ENCODE measurements at regions not wholly inside any gene's neighbourhood (a gene's known extent, or its start where the extent isn't known, plus 50 kb on each side); places are given as distances from the start of the nearest gene placed in this dataset.

DNA sequence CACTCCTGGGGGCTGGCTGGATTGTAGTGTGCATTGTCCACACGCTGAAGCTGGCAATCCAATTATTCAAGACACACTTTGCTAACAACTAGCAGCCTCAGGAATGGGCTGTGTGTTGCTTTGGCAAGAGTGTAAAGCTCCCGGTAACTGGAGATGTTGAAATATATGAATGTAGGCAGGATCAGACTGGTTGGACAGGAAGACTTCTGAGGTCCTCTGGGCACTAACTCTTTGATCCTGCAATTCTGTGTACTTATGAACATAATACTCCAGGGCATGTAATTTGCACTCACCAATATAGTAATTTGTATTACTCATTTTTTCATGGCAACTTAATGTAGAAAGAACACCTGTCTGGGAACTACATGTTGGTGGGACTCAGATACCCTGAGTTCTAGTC lies 106.7 kb upstream of the SLC28A3 start:
- intact Hi-C loops (cut with micrococcal nuclease): no loop called here

DNA sequence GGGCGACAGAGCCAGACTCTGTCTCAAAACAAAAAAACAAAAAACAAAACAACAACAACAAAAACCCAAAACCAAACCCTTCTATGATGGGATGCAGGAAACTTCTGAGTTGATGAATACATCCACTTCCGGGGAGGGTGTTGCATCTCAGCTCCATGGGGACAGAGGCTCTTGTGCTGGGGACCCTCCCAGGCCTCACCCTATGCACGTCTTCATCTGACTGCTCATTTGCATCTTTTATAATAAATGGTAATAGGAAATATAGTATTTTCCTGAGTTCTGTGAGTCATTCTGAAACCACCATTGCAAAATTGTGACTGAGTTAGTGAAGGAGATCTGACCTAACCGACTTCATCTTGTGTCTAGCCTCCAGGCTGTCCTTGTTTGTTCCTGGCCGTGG lies 109.5 kb upstream of the SLC28A3 start:
- intact Hi-C loops (cut with micrococcal nuclease): no loop called here

DNA sequence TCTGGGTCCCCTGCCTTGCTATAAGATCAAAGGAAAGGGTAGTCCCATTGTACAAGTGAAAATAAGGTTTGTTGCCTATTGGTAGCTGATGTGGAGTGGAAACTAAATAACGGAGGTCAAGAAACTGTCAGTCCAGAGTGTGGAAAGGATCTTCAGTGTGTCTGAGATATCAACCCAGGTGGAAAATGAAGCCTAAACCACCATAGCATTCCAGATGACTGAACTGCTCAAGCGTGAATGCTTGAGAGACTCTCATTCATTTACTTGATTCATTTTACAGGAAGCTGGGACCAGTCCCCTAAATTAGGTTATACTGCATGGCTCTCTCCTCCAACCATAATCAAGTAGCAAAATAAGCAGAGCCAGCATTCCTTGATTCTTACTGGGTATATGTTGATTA lies 116.0 kb upstream of the SLC28A3 start:
- intact Hi-C loops (cut with micrococcal nuclease): no loop called here

DNA sequence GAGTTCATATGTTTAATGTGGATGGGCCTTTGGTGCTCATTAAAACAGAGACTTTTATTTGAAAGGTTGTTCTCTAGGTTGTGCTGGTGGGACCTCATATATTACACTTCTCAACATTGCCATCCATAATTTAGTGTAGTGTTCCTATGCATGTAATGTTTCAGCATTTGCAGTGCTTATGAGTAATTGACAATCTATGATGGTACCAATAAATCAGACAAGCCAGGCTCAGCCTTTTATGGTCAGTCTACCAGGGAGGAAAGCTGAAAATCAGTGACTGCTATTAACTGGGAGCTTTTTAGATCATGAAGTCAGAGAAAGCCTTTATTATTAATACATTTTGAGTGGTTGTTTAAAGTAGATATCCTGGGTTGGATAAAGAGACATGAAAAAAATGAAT lies 120.1 kb upstream of the SLC28A3 start:
- intact Hi-C loops (cut with micrococcal nuclease): no loop called here

DNA sequence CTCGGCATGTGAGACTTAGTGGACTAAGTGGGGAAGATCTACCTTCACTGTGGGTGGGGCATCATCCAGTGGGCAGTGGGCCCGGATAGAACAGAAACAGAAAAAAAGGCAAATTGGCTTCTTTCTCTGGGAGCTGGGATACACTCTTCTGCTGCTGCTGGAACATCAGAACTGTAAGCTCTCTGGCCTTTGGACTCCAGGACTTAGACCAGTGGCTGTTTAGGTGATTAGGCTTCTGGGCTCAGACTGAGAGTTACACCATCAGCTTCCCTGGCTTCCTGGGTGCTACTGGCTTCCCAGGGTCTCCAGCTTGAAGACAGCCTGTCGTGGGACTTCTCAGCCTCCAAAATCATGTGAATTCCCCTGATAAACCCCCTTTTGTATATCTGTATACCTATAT lies 122.7 kb upstream of the SLC28A3 start:
- intact Hi-C loops (cut with micrococcal nuclease): no loop called here

DNA sequence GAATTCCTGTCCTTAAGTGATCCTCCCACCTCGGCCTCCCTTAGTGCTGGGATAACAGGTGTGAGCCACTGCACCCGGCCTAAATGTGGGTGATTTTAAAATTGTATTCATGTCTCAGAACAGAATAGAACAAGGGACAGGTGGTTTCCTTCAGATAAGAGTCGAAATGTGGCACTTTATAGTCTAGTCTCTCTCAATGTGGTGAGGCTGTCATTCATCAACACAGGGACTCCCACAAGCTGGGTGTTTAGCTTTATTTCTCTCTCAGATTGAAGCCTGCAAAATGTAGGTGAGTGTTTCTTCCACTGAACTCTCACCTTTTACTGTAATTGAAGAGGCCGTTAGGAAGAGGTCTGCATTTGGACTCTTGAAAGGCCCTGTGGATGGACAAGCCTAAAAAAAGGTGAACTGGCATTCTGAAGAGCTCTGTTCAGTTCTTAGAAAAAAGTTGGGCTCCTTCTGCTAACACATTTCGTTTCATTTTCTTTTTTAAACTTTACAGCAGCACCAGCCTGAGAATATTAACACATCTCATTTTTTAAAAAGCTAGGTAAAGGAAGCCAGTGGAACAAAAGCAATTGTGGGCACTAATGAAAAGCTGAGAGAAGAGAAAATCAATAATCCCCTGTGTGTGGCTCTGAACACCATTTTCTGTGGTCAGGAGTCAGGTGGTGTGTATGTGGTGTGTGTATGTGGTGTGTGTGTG lies 126.2 kb upstream of the SLC28A3 start:
- intact Hi-C loops (cut with micrococcal nuclease): no loop called here

DNA sequence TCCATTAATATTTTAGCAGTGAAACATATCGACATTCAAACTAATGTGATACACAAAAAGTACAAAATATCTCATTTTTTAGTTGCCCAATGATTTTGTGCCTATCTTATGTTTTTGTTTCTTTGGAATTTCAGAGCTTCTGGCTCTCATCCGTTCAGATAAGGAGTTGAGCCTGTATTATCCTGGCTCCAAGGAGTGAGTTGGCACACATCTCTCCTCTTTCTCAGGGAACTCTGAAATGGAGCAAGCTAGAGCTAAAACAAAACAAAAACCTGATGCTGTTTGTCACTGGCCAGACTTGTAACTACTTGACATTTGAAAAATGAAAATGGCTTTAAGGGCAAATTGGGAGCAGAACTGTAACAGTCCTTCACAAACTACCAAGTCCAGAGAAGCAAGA lies 131.3 kb upstream of the SLC28A3 start:
- intact Hi-C loops (cut with micrococcal nuclease): no loop called here

DNA sequence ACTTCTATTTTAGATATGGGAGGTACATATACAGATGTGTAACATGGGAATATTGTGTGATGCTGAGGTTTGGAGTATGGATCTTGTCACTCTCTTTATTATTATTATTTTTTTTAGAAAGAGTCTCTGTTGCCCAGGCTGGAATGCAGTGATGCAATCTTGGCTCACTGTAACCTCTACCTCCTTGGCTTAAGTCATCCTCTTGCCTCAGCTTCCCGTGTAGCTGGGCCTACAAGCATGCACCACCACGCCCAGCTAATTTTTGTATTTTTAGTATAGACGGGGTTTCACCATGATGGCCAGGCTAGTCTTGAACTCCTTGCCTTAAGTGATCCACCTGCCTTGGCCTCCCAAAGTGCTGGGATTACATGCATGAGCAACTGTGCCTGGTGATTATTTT lies 138.4 kb upstream of the SLC28A3 start:
- intact Hi-C loops (cut with micrococcal nuclease): no loop called here

DNA sequence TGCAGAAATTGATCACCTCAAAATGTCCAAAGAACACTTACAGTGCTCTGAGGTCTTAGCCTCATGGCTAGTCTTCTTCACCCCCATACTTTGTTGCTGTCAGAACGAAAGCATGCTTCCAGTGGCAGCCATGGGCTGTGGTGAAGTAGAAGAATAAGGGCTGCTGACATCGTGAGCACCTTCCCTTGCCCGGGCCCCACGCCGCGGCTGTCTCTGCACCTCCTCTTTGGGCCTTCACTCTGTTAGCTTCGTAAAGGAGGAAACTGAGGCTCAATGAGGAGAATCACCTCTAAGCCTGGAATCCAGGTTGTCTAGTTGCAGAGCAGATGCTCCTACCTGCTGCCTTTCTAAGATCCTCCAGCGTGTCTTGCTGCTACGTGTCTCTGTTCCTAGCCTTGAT lies 139.5 kb upstream of the SLC28A3 start:
- intact Hi-C loops (cut with micrococcal nuclease): no loop called here

DNA sequence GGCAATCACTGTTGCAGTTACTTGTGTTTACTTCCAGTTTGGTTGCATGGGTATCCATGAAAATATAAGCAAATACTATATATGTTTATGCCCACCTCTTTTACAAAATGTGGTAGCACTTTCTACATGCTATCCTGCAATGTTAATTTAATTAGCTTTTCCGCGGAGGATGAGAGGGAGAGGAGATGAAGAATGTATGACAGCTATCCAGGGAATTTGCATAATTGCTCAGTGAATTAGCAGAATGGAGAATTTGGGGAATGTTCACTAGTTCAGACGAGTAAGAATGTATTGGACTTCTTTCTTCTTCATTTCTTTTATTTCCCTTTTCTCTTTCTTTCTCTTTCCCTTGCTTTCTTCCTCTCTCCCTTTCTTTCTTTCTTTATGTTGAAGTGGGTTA lies 140.7 kb upstream of the SLC28A3 start:
- intact Hi-C loops (cut with micrococcal nuclease): no loop called here

DNA sequence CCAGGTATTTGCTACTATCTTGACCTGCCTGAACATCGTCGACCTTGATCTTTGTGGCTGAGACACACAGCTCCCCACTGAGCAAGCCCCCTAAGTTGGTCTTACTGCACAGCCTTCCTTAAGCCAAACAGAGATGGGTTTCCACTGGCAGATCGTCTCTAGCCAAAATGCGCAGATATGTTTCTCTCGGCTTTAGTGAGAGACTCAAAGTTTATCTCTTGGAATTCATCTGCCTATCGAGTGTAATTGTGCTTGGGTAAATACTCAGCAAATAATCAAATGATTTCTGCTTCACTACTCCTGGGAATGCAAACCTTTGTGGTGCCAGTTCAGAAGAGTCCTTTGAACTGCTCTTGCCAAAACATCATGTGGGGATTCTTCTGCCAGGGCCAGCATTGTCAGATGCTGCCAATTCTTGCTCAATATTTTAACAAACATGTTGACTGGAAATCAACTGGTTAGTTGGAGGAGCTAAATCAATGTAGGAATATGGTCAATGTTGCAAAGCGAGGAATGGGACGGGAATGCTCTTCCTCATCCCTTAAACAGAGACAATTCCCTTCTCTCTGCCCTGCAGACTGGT lies 141.2 kb upstream of the SLC28A3 start:
- intact Hi-C loops (cut with micrococcal nuclease): no loop called here

DNA sequence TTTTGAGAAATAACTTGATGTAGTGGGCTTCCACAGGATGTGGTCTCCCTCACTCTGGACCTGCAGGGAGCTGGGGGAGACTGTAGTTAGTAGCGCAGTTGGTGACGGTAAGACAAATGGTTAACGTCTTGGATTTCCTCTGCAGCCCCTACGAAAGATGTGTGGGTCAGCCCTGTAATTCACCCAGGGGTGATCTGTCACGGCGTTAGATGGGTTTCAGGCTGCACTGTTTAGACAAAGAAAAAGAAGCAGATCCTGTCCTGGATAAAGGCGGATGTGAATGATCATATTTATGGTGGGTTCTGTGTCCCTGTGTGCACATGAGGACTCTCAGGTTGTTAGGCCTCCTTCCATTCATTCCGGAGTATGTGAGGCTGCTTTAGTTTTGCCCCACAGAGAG lies 142.0 kb upstream of the SLC28A3 start:
- intact Hi-C loops (cut with micrococcal nuclease): no loop called here

DNA sequence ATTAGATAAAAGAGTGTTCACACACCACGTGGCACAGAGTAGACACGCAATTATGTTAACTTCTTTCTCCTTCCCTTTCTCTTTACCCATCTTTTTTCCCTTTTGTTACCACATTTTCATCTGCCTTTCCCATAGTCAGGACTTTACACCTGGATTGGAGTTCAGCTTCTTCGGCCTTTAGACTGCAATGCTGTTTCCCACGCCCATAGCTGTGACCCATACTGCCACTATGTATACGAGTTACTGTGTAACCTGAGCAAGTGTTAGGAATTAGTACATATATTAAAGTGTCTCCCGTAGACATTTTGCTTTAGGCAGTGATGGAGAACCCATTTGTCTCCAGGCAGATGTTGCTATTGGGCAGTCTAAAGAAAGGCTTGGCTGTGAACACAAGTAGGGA lies 143.6 kb upstream of the SLC28A3 start:
- intact Hi-C loops (cut with micrococcal nuclease): no loop called here

DNA sequence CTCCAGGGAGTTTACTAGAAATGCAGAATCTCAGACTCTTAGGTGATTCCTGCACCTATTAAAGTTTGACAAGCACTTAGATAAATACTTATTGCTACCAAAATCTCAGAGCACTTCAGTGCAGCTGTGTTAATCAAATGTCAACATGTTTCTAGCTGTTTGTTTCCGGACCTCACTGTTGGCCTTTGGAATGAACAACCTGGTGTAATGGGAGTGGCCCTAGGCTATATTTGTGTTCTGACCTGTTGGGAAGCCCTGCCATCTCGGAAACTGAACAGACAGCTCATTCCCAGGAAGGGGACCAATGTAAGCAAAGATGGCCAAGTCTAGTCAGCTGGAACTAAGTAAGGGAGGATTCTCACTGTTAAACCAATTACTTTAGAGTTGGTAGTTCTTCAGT lies 145.0 kb upstream of the SLC28A3 start:
- intact Hi-C loops (cut with micrococcal nuclease): no loop called here

DNA sequence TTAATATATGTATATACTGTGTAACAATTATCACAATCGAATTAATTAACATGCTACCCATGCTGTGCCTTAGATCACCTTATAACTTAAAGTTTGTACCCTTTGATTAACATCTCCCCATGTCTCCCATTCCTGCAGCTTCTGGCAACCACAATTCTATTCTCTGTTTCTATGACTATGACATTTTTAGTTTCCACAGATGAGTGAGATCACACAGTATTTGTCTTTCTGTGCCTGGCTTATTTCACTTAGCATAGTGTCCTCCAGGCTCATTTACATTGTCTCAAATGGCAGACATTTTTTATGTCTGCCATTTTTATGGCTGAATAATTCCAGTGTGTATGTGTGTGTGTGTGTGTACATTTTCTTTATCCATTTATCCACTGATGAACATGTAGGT lies 146.1 kb upstream of the SLC28A3 start:
- intact Hi-C loops (cut with micrococcal nuclease): no loop called here

DNA sequence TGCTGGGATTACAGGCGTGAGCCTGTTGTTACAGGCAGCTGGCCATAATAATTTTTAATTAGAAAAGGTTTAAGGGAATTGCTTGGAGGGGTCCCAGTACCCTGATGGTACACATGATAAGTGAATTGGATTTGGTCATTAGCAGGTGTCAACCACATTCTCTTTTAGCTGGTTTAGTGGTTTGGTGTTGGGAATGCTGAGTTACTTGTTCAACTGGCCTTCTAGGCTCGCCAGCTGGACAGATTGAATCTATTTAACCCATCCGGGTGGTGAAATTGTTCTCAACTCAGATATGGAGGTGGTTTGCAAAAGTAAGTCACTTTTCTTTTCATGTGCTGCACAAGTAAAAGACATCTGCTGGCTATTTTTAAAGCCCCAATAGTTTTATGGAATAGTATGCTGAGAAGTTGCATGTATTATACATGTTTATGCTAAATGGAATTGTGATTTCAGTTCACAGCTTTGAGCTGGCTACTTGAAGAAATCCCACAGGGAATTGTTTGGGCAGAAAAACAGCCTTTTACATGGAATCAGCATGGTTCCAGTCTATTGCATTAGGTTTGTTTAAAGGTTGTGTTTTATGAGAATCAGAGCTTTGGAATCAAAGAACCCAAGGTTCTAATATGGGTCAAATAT lies 149.8 kb upstream of the SLC28A3 start:
- intact Hi-C loops (cut with micrococcal nuclease): no loop called here

DNA sequence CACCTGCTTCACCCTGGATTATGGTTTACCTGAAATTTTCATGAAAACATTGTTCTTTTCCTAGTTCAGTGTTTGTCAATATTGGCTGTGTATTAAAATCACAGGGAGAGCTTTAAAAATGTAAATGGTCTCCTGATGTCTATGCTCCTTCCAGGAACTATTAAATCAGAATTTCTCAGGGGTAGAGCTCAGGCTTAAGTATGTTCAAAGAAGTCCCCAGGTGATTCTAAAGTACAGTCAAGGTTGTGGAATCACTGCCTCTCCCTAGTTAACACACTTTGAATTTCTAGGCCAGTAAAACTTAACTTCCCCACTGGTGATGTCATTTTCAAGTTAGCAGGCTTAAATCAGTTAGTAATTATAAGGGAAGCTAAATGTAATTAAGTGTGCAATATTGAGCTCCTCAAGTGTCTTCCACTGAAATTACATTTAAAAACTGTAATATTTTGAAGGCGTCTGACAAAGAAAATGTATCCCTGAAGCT lies 150.3 kb upstream of the SLC28A3 start:
- intact Hi-C loops (cut with micrococcal nuclease): no loop called here

DNA sequence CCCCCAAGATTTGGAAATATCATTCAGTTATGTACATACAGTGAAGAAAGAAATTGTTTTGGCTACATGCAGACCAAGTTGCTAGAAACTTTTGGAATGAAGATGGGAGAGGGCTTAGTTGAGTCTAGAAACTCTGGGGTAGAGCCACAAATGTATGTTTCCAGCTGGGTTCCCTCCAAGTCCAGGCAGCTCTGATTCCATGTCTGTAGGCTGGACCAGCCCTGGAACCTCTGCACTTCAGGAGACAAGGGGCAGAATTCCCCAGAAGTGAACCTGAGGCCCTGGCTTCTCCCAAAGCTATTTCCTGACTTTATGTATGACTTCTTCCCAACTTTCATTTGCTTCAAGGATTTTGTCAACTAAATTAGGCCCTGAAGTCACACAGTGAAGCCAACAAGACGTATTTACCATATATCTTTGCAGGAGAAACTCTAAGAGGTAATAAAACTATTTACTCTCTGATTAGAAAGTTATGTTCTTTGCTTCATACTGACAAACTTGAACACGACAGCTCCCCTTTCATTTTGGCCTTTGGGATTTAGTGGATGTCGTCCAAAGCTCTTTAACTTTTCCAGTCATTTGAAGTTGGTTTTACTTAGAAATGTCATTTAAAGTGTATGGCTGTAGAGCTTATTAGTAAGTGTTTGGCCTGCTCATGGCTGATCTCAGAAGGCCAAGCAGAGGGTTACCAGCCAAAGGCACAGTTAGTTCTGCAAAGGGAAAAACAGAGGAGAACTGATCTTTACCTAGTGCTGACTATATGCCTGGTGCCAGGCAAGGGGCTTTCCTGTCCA lies 152.0 kb upstream of the SLC28A3 start:
- intact Hi-C loops (cut with micrococcal nuclease): no loop called here

DNA sequence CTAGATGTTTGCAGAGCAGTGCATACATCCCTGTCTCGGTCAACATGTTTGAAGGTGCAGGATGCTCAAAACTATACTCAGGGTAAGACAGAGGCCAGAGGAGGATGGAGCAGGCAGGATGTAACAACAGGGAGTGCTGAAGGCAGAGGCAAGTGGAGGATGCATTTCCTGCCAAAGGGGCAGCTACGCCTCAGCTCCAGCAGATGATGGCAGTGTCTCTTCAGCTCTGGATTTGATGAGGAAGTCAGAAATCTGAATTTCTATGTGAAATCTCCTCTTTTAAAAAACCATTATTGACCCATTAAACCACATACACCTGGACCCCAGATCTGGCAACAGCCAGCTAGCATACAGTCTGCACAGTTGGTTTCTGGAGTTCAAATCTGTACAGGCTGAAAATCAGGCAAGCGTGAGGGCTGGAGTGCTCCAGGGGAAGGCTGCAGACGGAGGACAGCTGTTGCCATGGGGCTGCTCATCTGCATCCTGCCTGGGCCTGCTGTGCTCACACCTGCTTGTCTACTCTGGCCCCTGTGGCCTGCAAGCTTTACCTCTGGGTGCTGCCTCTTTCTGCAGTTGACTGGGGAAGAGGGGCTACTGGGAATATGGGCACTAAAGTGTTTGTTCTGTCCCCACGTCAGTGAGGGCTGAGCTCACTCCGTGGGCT lies 152.9 kb upstream of the SLC28A3 start:
- intact Hi-C loops (cut with micrococcal nuclease): no loop called here

DNA sequence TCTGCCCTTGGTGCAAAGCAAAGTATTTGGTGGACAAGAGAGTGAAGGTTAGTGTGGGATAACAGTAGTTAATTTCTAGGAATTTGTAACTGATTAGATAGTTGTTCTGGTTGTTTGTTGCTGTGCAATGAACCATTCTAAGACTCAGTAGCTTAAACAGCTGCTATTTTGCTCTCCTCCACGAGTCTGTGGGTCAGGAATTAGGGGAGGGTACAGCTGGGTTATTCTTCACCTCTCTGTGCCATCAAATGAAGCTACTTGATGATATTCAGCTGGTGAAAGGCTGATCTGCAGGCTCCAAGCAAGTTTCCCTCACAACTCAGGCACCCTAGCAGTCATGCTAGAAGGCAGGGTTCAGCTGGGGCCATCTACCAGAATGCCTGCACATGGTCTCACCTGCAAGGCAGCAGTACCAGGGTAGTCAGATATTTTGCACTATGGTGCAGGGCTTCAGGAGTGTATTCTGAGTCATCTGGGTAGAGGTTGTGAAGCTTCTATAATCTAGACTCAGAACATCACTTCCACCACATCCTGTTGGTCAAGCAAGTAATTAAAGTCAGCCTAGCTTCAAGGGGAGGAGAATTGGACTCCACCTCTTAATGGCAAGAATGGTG lies 159.5 kb upstream of the SLC28A3 start:
- intact Hi-C loops (cut with micrococcal nuclease): no loop called here

DNA sequence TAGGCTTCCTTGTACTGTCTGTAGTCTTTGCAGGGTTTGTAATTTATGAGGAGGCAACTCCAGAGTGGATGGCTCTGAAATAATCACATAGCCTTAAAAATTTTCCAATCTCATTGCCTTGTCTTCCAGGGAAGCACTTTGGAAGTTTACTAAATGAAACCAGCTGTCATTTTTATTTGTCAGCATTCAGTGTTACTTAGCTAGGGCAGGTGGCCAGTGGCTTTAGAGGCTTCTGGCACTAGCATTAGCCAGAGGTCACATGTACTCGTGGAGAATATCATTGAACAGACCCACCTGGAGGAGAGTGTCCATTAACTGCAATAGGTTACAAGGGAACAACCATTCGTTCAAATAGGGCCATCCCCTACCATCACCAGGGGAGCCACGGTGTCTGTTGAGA lies 160.3 kb upstream of the SLC28A3 start:
- intact Hi-C loops (cut with micrococcal nuclease): no loop called here

All from T-helper 1 cell treated with Interleukin-12 subunit alpha and Interleukin-12 subunit beta and Interleukin-4 antibody, amounts not matched to agents 30 ng/mL and 1 ng/mL, for 36 hours (primary cell).